ENCODE measurements at regions not wholly inside any gene's neighbourhood (a gene's known extent, or its start where the extent isn't known, plus 50 kb on each side); places are given as distances from the start of the nearest gene placed in this dataset.

- DNase-seq (ENCODE audit: low read depth in 4 of 4, low spot score in 3 of 4), result no peak
Observed at GRCh38 chr10:88194041-88194887, 330.8 kb downstream of the PTEN start.

- no peak for DNase-seq (ENCODE audit: low read depth in 4 of 4, low spot score in 3 of 4)
Observed at GRCh38 chr10:88194961-88195367, 331.5 kb downstream of the PTEN start.

DNA sequence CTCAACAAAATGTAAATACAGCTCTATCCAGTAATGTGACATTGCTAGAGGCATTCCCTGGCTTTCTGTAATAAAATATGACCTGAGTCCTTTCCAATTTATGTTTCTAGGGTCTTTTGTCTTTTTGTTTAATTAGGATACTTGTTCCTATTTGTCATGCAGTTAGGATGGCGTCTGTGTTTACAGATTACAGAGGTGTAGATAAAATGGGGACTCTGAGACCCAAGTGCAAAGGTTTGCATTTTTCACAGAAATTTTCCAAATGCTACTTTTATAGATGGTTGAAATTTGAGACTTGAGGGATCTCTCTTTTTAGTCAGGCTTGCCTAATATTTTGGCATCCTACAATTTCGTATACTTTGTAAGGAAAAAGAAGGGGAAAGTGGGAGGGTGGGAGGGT lies 332.4 kb downstream of the PTEN start:
- DNase-seq (ENCODE audit: low read depth in 4 of 4, low spot score in 3 of 4), result peak in 1 of 4 donors; percentile 20

GRCh38 chr10:88196291-88196690 lies 332.9 kb downstream of the PTEN start:
- no peak for DNase-seq (ENCODE audit: low read depth in 4 of 4, low spot score in 3 of 4)

DNA sequence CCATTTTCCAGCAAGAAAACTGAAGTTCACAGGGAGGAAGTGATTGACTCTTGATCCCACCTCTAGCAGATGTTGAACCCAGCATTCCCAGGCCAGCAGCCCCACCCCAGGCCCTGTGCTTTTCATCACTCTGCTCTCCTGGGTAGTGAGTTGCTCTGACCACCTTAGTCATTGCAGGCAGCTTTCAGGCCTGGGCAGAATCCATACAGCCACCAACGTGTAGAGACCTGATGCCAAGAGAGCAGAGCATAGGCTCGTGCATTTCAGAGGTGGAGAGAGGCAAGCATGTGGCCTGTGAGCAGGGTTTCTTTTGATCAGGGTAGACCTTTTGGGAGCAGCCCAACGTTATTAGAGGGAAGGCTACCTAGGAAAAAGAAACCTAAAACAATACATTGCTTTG lies 334.6 kb downstream of the PTEN start:
- no peak for DNase-seq (ENCODE audit: low read depth in 4 of 4, low spot score in 3 of 4)

DNA sequence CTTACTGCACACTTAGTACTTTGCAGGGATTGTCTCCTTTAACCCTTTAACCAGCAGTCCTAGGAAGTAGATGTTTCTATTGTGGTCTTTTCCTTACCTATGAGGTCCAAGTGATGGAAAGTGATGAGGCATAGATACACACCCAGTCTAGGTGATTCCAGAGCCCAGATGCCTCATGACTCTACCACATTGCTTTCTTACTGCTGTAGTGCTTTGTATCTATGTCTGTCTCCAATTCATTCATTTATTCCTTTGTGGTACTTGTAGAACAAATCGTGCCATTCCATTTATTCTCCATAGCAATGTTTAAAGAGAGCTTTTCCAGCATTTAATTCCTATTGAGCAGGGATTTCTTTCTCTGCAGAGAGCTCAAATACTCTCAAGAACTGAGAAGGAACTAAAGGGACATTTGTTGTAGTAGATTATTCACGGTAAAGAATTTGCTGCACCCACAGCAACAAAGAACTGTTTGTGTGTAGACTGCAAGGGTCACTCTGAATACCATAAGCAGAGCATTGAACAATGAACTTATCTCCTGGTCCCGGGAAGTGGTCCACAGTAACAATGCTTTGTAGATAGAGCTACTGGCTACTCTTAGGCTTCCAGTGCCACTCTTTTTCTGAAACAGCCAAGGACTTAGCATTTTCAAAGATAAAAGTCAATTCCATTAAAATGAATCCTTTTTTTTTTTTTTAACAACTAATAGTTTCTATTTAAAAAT lies 337.0 kb downstream of the PTEN start:
- no peak for DNase-seq (ENCODE audit: low read depth in 4 of 4, low spot score in 3 of 4)

DNA sequence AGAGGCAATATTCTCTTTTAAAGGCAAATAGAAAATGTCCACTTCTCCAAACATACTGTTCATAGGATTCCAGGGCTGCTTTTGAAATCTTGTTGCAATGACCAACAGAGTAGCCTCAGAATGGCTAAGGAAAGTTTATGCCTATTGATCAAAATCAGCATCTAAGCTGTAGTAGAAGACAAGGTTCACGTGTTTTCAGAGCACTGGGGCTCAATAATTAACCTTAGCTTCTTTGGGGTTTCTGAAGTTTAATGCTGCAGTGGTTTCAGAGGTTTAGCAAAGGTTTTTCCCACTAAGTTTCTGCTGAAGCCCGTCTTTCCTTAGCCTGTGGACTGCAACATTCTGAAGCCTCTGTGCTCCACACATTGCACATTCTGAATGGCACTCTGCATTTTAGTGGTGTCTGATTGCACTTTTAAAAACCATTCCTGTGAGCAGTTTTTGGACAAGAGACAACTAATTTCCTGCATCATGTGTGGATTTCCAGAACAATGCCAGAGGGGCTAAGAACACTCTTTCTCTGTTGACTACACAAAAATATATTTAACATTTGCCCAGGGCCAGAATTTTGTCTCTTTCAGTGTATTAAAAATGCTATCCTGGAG lies 342.5 kb downstream of the PTEN start:
- DNase-seq (ENCODE audit: low read depth in 4 of 4, low spot score in 3 of 4), result no peak

- no peak for DNase-seq (ENCODE audit: low read depth in 4 of 4, low spot score in 3 of 4)
Observed at GRCh38 chr10:88207121-88207546, 343.7 kb downstream of the PTEN start.

GRCh38 chr10:88209231-88209630 lies 345.8 kb downstream of the PTEN start:
- no peak for DNase-seq (ENCODE audit: low read depth in 4 of 4, low spot score in 3 of 4)

DNA sequence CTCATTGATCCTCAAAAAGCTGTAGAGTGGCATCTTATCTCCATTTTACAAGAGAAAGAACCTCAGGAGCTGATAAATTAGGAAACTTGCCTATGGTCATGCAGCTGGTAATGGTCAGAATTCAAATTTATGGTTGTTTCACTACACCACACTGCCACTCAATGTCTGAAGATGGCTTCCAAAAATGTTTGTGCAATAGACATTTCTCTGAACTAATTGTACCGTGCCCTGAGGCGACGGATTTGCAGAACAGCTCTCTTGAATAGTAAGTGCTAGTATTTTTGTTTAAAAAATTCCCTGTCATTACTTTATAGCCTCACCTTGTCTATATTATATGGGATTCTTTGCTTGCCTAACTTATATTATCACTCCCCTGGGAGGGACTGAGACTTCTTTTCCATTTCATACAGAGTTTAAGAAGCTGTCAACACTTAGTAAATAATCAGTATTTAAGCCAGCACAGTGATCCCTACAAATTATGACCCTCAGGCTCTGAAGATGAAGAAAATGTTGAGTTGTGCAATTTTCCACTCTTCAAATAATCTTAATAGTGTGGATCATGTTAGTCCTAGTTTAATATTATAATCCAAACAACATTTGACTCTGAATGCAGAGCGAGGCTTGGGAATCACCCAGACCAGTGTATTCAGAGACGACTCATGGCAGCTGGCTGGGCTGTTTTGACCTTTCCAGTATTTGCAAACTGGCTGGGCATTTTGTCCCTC lies 346.6 kb downstream of the PTEN start:
- no peak for DNase-seq (ENCODE audit: low read depth in 4 of 4, low spot score in 3 of 4)

GRCh38 chr10:88211230-88211629 lies 347.8 kb downstream of the PTEN start:
- DNase-seq (ENCODE audit: low read depth in 4 of 4, low spot score in 3 of 4), result no peak

GRCh38 chr10:88212069-88212468 lies 348.6 kb downstream of the PTEN start:
- no peak for DNase-seq (ENCODE audit: low read depth in 4 of 4, low spot score in 3 of 4)

DNA sequence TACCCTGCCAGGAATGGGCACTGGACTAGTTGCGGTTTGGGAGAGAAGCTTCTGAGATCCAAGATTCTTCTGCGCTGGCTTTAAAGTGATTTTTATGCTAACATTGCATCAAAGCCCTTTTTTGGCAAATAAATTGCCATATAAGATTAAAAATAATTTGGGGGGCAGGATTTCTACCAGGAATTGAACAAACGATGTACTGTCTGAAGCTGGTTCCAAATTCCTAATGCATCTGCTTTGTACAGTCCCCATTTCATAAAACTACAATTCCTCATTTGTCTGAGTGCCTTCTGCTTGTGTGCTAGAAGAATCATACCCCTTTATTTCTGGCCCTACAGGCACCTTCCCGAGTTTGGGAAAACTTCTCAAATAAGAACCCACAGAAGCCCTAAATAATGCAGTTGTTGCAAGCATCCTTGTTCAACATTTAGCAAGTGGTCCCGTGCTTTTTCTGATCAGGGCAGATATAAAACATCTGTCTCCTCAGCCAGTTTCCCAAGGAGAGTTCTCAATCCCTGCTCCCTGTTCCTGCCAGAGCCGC lies 349.7 kb downstream of the PTEN start:
- DNase-seq (ENCODE audit: low read depth in 4 of 4, low spot score in 3 of 4), result no peak

- DNase-seq (ENCODE audit: low read depth in 4 of 4, low spot score in 3 of 4), result no peak
Observed at GRCh38 chr10:88216976-88217375, 353.6 kb downstream of the PTEN start.

- DNase-seq (ENCODE audit: low read depth in 4 of 4, low spot score in 3 of 4), result no peak
Observed at GRCh38 chr10:88218362-88218761, 354.9 kb downstream of the PTEN start.

DNA sequence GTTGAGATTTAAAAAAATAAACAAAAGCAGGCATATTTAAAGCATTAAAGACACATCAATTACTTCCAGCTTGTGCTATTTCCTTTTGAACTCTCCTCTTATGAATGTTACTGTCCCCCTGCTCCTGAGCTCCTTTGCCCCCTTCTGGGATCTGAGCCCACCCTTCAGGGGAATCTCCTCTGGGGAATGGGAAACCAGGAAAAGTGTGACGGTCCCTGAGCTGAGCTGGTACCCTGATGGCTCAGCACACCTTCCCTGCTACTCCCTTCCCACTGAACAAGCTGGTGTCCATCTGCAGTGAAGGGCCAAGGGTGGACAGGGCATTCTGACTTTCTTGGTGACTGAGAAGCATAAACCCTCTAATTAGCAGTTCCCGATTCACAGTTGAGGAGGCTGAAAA lies 356.3 kb downstream of the PTEN start:
- no peak for DNase-seq (ENCODE audit: low read depth in 4 of 4, low spot score in 3 of 4)

GRCh38 chr10:88221010-88221973 lies 357.9 kb downstream of the PTEN start:
- DNase-seq (ENCODE audit: low read depth in 4 of 4, low spot score in 3 of 4), result no peak

GRCh38 chr10:88222881-88223280 lies 359.5 kb downstream of the PTEN start:
- no peak for DNase-seq (ENCODE audit: low read depth in 4 of 4, low spot score in 3 of 4)
